DMS 273 treated with DMSO at 0.1 percent for 48 hours (cell line): ENCODE measurements at regions not wholly inside any gene's neighbourhood (a gene's known extent, or its start where the extent isn't known, plus 50 kb on each side); places are given as distances from the start of the nearest gene placed in this dataset.
"Not testable (repeated sequence)": the region's sequence is repeated elsewhere in the genome, so short reads cannot be mapped to it uniquely, and the experiment has no call there.

ENCODE experiments used
- DNase-seq: peaks from one replicate; lab custom pipeline; 2025; lab: John Stamatoyannopoulos, UW

- no peak for DNase-seq
These were observed 58.5 kb downstream of the TEX13C start for GRCh38 chrX:125378205-125378604.

GRCh38 chrX:125378770-125379169 lies 59.1 kb downstream of the TEX13C start:
- no peak for DNase-seq

- no peak for DNase-seq
These were observed 62.5 kb downstream of the TEX13C start for GRCh38 chrX:125382148-125382628.

GRCh38 chrX:125382889-125383288 lies 63.2 kb downstream of the TEX13C start:
- no peak for DNase-seq

- no peak for DNase-seq
These were observed 65.2 kb downstream of the TEX13C start for GRCh38 chrX:125384867-125385266.

- DNase-seq = no peak
These were observed 68.3 kb downstream of the TEX13C start for GRCh38 chrX:125387945-125388344.

- DNase-seq = no peak
These were observed 74.8 kb downstream of the TEX13C start for GRCh38 chrX:125394449-125394848.

GRCh38 chrX:125395626-125396025 lies 76.0 kb downstream of the TEX13C start:
- DNase-seq = no peak

GRCh38 chrX:125398959-125399440 lies 79.3 kb downstream of the TEX13C start:
- DNase-seq = no peak

- no peak for DNase-seq
These were observed 83.1 kb downstream of the TEX13C start for GRCh38 chrX:125402807-125403206.

GRCh38 chrX:125404667-125405160 lies 85.0 kb downstream of the TEX13C start:
- no peak for DNase-seq

- no peak for DNase-seq
These were observed 85.7 kb downstream of the TEX13C start for GRCh38 chrX:125405339-125405738.

- DNase-seq = no peak
These were observed 87.6 kb downstream of the TEX13C start for GRCh38 chrX:125407314-125407713.

GRCh38 chrX:125420809-125421208 lies 101.1 kb downstream of the TEX13C start:
- no peak for DNase-seq

- no peak for DNase-seq
These were observed 103.3 kb downstream of the TEX13C start for GRCh38 chrX:125422986-125423385.

- no peak for DNase-seq
These were observed 104.9 kb downstream of the TEX13C start for GRCh38 chrX:125424536-125424935.

GRCh38 chrX:125436855-125437254 lies 117.2 kb downstream of the TEX13C start:
- no peak for DNase-seq

GRCh38 chrX:125439194-125439849 lies 119.7 kb downstream of the TEX13C start:
- no peak for DNase-seq

GRCh38 chrX:125444659-125445058 lies 125.0 kb downstream of the TEX13C start:
- no peak for DNase-seq

- no peak for DNase-seq
These were observed 155.8 kb downstream of the TEX13C start for GRCh38 chrX:125475482-125475881.

- DNase-seq = no peak
These were observed 172.8 kb downstream of the TEX13C start for GRCh38 chrX:125492439-125492838.

- not testable (repeated sequence) for DNase-seq
These were observed 173.3 kb downstream of the TEX13C start for GRCh38 chrX:125493004-125493403.

- DNase-seq = no peak
These were observed 178.0 kb downstream of the TEX13C start for GRCh38 chrX:125497667-125498066.

- DNase-seq = no peak
These were observed 184.1 kb downstream of the TEX13C start for GRCh38 chrX:125503769-125504168.
